IMR-90 (cell line): ENCODE measurements at regions not wholly inside any gene's neighbourhood (a gene's known extent, or its start where the extent isn't known, plus 50 kb on each side); places are given as distances from the start of the nearest gene placed in this dataset.

ENCODE experiments used
- ATAC-seq: fragments of 200-7000 bp; cut with Tn5 transposase; 2 replicates; pipeline ENCODE4 v1.9.1; 2020; ENCODE audit warnings: low read depth, mild to moderate bottlenecking, moderate library complexity
- BruUV-seq: library from RNA; stranded (reverse); fragments of 400-500 nt; replicated peaks from 2 replicates; lab custom pipeline; 2021; lab: Mats Ljungman, UMichigan
- CTCF ChIA-PET: fragments of 300-600 bp; formaldehyde crosslinking; extraction: SDS; loops from one replicate; lab custom pipeline; 2021; ENCODE audit warnings: antibody characterized with exemption; lab: Yijun Ruan, JAX
- POLR2A ChIA-PET: fragments of 300-600 bp; sonication (Branson Sonifier 250); formaldehyde crosslinking; loops from one replicate; lab custom pipeline; 2022; ENCODE audit warnings: antibody characterized with exemption; ENCODE audit not compliant: unreplicated experiment; lab: Charles Lee
- DNase-seq: peaks from one replicate; pipeline ENCODE4 v3.0.0; 2013
- H2AFZ ChIP-seq: replicated peaks from 2 replicates; pipeline ENCODE3; 2013; ENCODE audit warnings: low read length, mild to moderate bottlenecking; ENCODE audit not compliant: poor library complexity
- H2AK5ac ChIP-seq: 2 replicates; pipeline ENCODE4 v1.6.1; 2013; ENCODE audit warnings: low read depth, low read length, inconsistent platforms
- H2AK9ac ChIP-seq: replicated peaks from 2 replicates; pipeline ENCODE3; 2013; ENCODE audit warnings: mild to moderate bottlenecking, low read depth, low read length, moderate library complexity; ENCODE audit not compliant: poor library complexity
- H2BK120ac ChIP-seq: 2 replicates; pipeline ENCODE4 v1.6.1; 2013; ENCODE audit warnings: low read depth, low read length, inconsistent platforms
- H2BK15ac ChIP-seq: 3 replicates; pipeline ENCODE4 v1.6.1; 2013; ENCODE audit warnings: low read depth, low read length, inconsistent platforms
- H2BK20ac ChIP-seq: 2 replicates; pipeline ENCODE4 v1.6.1; 2013; ENCODE audit warnings: low read depth, mild to moderate bottlenecking, inconsistent platforms, low read length, moderate library complexity
- H2BK5ac ChIP-seq: 2 replicates; pipeline ENCODE4 v1.6.1; 2013; ENCODE audit warnings: mild to moderate bottlenecking, low read depth, low read length, inconsistent platforms; ENCODE audit not compliant: poor library complexity, severe bottlenecking
- H3K14ac ChIP-seq: replicated peaks from 2 replicates; pipeline ENCODE4 v1.6.1; 2013; ENCODE audit warnings: low read depth, low read length, inconsistent platforms
- H3K18ac ChIP-seq: 2 replicates; pipeline ENCODE4 v1.6.1; 2013; ENCODE audit warnings: low read depth, low read length, control low read depth
- H3K23ac ChIP-seq: 2 replicates; pipeline ENCODE4 v1.6.1; 2013; ENCODE audit warnings: low read depth, low read length, inconsistent platforms
- H3K27ac ChIP-seq: 2 replicates; pipeline ENCODE4 v1.5.1; 2013; ENCODE audit warnings: mild to moderate bottlenecking, control low read depth, low read length; ENCODE audit not compliant: insufficient read depth
- H3K27me3 ChIP-seq: 2 replicates; pipeline ENCODE4 v1.6.1; 2013; ENCODE audit warnings: low read length; ENCODE audit not compliant: control insufficient read depth, insufficient read depth
- H3K36me3 ChIP-seq: 2 replicates; pipeline ENCODE4 v1.6.1; 2013; ENCODE audit warnings: low read length, mixed read lengths; ENCODE audit not compliant: control insufficient read depth, insufficient read depth
- H3K4ac ChIP-seq: 2 replicates; pipeline ENCODE4 v1.6.1; 2013; ENCODE audit warnings: low read depth, low read length, inconsistent platforms
- H3K4me1 ChIP-seq: 2 replicates; pipeline ENCODE4 v1.6.1; 2013; ENCODE audit warnings: low read length, mixed read lengths; ENCODE audit not compliant: control insufficient read depth, insufficient read depth
- H3K4me2 ChIP-seq: 2 replicates; pipeline ENCODE4 v1.6.1; 2013; ENCODE audit warnings: low read depth, mild to moderate bottlenecking, control low read depth, low read length, moderate library complexity
- H3K4me3 ChIP-seq: 2 replicates; pipeline ENCODE4 v1.5.1; 2013; ENCODE audit warnings: low read depth, mild to moderate bottlenecking, control low read depth, low read length, moderate library complexity; ENCODE audit not compliant: insufficient read depth
- H3K56ac ChIP-seq: 2 replicates; pipeline ENCODE4 v1.6.1; 2013; ENCODE audit warnings: low read length, inconsistent platforms; ENCODE audit not compliant: insufficient read depth; ENCODE audit errors: extremely low read depth
- H3K79me1 ChIP-seq, 2 experiments: 2 replicates each; pipeline ENCODE4 v1.6.1; 2013; ENCODE audit warnings: low read length in 2 of 2, inconsistent platforms in 1 of 2, low read depth in 1 of 2
- H3K9ac ChIP-seq: 2 replicates; pipeline ENCODE4 v1.6.1; 2013; ENCODE audit warnings: low read depth, low read length, control low read depth
- H3K9me1 ChIP-seq: 2 replicates; pipeline ENCODE4 v1.6.1; 2013; ENCODE audit warnings: low read length, inconsistent platforms; ENCODE audit not compliant: insufficient read depth
- H3K9me3 ChIP-seq: 2 replicates; pipeline ENCODE4 v1.6.1; 2013; ENCODE audit warnings: low read length; ENCODE audit not compliant: control insufficient read depth, insufficient read depth
- H4K20me1 ChIP-seq: 2 replicates; pipeline ENCODE4 v1.6.1; 2013; ENCODE audit warnings: low read length, inconsistent platforms; ENCODE audit not compliant: insufficient read depth
- H4K5ac ChIP-seq: 2 replicates; pipeline ENCODE4 v1.6.1; 2013; ENCODE audit warnings: mild to moderate bottlenecking, low read depth, low read length, control low read depth
- H4K8ac ChIP-seq, 2 experiments: 2 replicates each; pipeline ENCODE4 v1.6.1; 2013; ENCODE audit warnings: low read depth in 2 of 2, low read length in 2 of 2, control low read depth in 1 of 2, inconsistent platforms in 1 of 2
- H4K91ac ChIP-seq: 2 replicates; pipeline ENCODE4 v1.6.1; 2013; ENCODE audit warnings: low read depth, low read length, inconsistent platforms; ENCODE audit not compliant: insufficient read depth
- CHD1 ChIP-seq: IDR thresholded peaks from 2 replicates; pipeline ENCODE4 v1.6.1; 2012; ENCODE audit warnings: low read depth, low read length, improper control_type of control experiment
- MAFK ChIP-seq: IDR thresholded peaks from 2 replicates; pipeline ENCODE4 v1.6.1; 2012; ENCODE audit warnings: low read depth, low read length, improper control_type of control experiment
- MAZ ChIP-seq: IDR thresholded peaks from 2 replicates; pipeline ENCODE4 v1.6.1; 2012; ENCODE audit warnings: low read depth, mild to moderate bottlenecking, low read length, improper control_type of control experiment, moderate library complexity, borderline replicate concordance
- RFX5 ChIP-seq: IDR thresholded peaks from 2 replicates; pipeline ENCODE4 v1.8.0; 2012; ENCODE audit warnings: low read depth, mild to moderate bottlenecking, low read length, moderate library complexity
- WGBS, 2 experiments: methylation state at CpG; one replicate each; pipeline versions ENCODE4 v1.1.5 to v1.1.7; 2013; ENCODE audit warnings: missing lambda C conversion rate in 2 of 2; ENCODE audit not compliant: insufficient read length in 1 of 2; ENCODE audit errors: extremely low coverage in 2 of 2; 5-methylcytosine and 5-hydroxymethylcytosine counted together
- dilution Hi-C: fragments of 300-500 bp; cut with HindIII; formaldehyde crosslinking; loops from one replicate; pipeline ENCODE4 v1.14.3; 2018; ENCODE audit warnings: low sequenced_read_pairs; ENCODE audit not compliant: unreplicated experiment
- in situ Hi-C: fragments of 300-500 bp; cut with MboI; formaldehyde crosslinking; loops from 3 replicates; pipeline ENCODE4 v1.14.3; 2019; ENCODE audit warnings: low sequenced_read_pairs, inconsistent platforms, mixed read lengths
- intact Hi-C: fragments of 100-400 bp; cut with micrococcal nuclease; formaldehyde crosslinking; loops from 2 replicates; pipeline ENCODE4 v1.10.0; 2022

- dilution Hi-C loops: no loop called here
- peak; percentile 61 for DNase-seq
Observed at GRCh38 chr7:79506481-79506880, 53.0 kb upstream of the MAGI2 start.

More at GRCh38 chr7:79506481-79506880, 53.0 kb upstream of the MAGI2 start:
- H3K9me1 ChIP-seq: no peaks in the 10 kb centered on the region
- H3K4me2 ChIP-seq: peak overlapping the region; percentile 76; the same call in 1 of the 2 replicates
- H3K9me3 ChIP-seq: no peaks in the 10 kb centered on the region
- peak overlapping the region in 1 of 2 experiments; percentile 58; a peak in 2 of 4 replicates for H4K8ac ChIP-seq
- H3K27ac ChIP-seq: no peak overlapping the region
- no peak overlapping the region; the same call in 1 of the 2 replicates for H2AK5ac ChIP-seq
- H3K23ac ChIP-seq: no peak overlapping the region
- H3K79me1 ChIP-seq: 0 out of 4 replicates have a peak, but pooled peaks cover 0 to 3% of the 10 kb centered on the region in 2 experiments
- H2BK15ac ChIP-seq: peak overlapping the region; percentile 60; the same call in 2 of the 3 replicates
- H3K18ac ChIP-seq: peak overlapping the region; percentile 64; the same call in 1 of the 2 replicates
- H3K4me1 ChIP-seq: no peaks in the 10 kb centered on the region
- no peak overlapping the region for H3K14ac ChIP-seq
- BruUV-seq: no TSS peak
- peak overlapping the region; percentile 67 for H2BK5ac ChIP-seq
- ATAC-seq: peak; percentile 93
- no peak overlapping the region for H2AFZ ChIP-seq
- H3K56ac ChIP-seq: peak overlapping the region; percentile 52; the same call in 1 of the 2 replicates
- H3K36me3 ChIP-seq: no peaks in the 10 kb centered on the region
- no peak overlapping the region for H2AK9ac ChIP-seq
- ChIA-PET POLR2A (no interaction called here), CTCF (interaction anchor here (0.5 kb wide), 1 partner anchor 832 kb away, joined by 3 read pairs; no protein-coding TSS in a partner anchor)
- peak overlapping the region; percentile 78 for H2BK120ac ChIP-seq
- no peaks in the 10 kb centered on the region for H3K27me3 ChIP-seq
- no peak overlapping the region for H3K9ac ChIP-seq
- no peak overlapping the region for H3K4me3 ChIP-seq
- intact Hi-C loops (no loop called here), in situ Hi-C loops (no loop called here)
- peak overlapping the region; percentile 54; the same call in 1 of the 2 replicates for H4K91ac ChIP-seq
- peak overlapping the region; percentile 50; the same call in 1 of the 2 replicates for H4K5ac ChIP-seq
- peak overlapping the region; percentile 52; the same call in 1 of the 2 replicates for H3K4ac ChIP-seq
- TF ChIP-seq RFX5: no peak
- TF ChIP-seq MAFK: peak; percentile 32; the same call in 1 of the 2 replicates
- TF ChIP-seq CHD1: no peak
- TF ChIP-seq MAZ: no peak
- no peaks in the 10 kb centered on the region for H4K20me1 ChIP-seq
- no CpG with 5 or more reads among the region's 2 CpGs for WGBS, 2 experiments
- H2BK20ac ChIP-seq: peak overlapping the region; percentile 83
